Tibial nerve (tissue), 4 donors: ENCODE measurements at regions not wholly inside any gene's neighbourhood (a gene's known extent, or its start where the extent isn't known, plus 50 kb on each side); places are given as distances from the start of the nearest gene placed in this dataset.
A peak's percentile ranks its signal among the peaks of the same experiment; 100 is the strongest.
"Not testable (repeated sequence)": the region's sequence is repeated elsewhere in the genome, so short reads cannot be mapped to it uniquely, and the experiment has no call there.

Experiments
- DNase-seq, 2 donors: peaks; one replicate each; pipeline ENCODE4 v3.0.0-alpha.2; 2019; ENCODE audit warnings: low spot score in 2 of 2
- H3K27ac ChIP-seq, 4 donors: fragments of 200-600 bp; sonication (generic) in 3 of 4; one replicate each; pipeline ENCODE4 v1.5.1; 2017 to 2019; ENCODE audit warnings: mild to moderate bottlenecking in 1 of 4
- H3K27me3 ChIP-seq, 2 donors: fragments of 200-600 bp; sonication (generic) in 1 of 2; one replicate each; pipeline versions ENCODE4 v1.5.1 to v1.6.0; 2017 to 2019
- H3K36me3 ChIP-seq, 3 donors: fragments of 200-600 bp; sonication (generic); one replicate each; pipeline ENCODE4 v1.5.1; 2018 to 2019
- H3K4me1 ChIP-seq, 4 donors: fragments of 200-600 bp; sonication (generic) in 3 of 4; one replicate each; pipeline ENCODE4 v1.5.1; 2017 to 2019
- H3K4me3 ChIP-seq, 4 donors: fragments of 200-600 bp; sonication (generic) in 3 of 4; one replicate each; pipeline ENCODE4 v1.5.1; 2017 to 2019; ENCODE audit warnings: mild to moderate bottlenecking in 1 of 4, moderate library complexity in 1 of 4
- H3K9me3 ChIP-seq, 4 donors: fragments of 200-600 bp; sonication (generic) in 3 of 4; one replicate each; pipeline ENCODE4 v1.5.1; 2017 to 2019
- CTCF ChIP-seq, 5 experiments: fragments of 200-600 bp in 3 of 5; fragments of 450-650 bp in 2 of 5; sonication (generic) in 3 of 5; IDR thresholded peaks; one replicate each; pipeline ENCODE4 v1.5.1; 2016 to 2019; ENCODE audit warnings: antibody characterized with exemption in 5 of 5, mild to moderate bottlenecking in 3 of 5, moderate library complexity in 2 of 5
- EP300 ChIP-seq, 2 donors: sonication (generic); formaldehyde crosslinking; IDR thresholded peaks; one replicate each; pipeline ENCODE4 v1.6.1; 2017; ENCODE audit warnings: antibody characterized with exemption in 2 of 2, mild to moderate bottlenecking in 1 of 2
- POLR2A ChIP-seq, 2 donors: fragments of 450-650 bp; IDR thresholded peaks; one replicate each; pipeline ENCODE4 v1.6.1; 2017; ENCODE audit warnings: antibody characterized with exemption in 2 of 2, mild to moderate bottlenecking in 2 of 2, moderate library complexity in 2 of 2
- WGBS, 2 donors: methylation state at CpG; one replicate each; pipeline ENCODE4 v1.1.5; 2018; 5-methylcytosine and 5-hydroxymethylcytosine counted together

DNA sequence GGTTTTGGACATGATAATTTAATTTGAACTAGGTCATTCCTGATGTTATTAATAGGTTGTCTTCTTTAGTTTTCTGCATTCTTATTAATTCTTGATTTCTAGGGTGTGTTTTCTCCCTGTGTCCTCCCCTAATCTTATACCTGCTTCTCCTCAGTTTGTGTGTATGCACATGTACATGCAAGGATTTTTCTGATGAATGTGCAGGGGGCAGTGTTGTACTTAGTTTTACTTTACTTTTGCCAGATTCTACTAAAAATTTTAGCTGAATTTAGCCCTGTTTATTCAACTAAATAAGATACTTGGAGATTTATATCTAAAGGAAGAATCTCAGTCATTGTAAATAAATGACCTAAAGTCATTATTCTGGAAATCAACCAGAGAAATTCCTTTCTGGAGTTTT lies 144.8 kb downstream of the SEPTIN7 start:
- H3K4me3 ChIP-seq, H3K36me3 ChIP-seq, H3K4me1 ChIP-seq, DNase-seq, H3K27ac ChIP-seq, H3K27me3 ChIP-seq, H3K9me3 ChIP-seq: not testable (repeated sequence)

- not testable (repeated sequence) for H3K27ac ChIP-seq, H3K9me3 ChIP-seq, H3K4me3 ChIP-seq, H3K4me1 ChIP-seq, H3K36me3 ChIP-seq, DNase-seq, H3K27me3 ChIP-seq
- 82 to 92% methylated on average over 13 of the region's 13 CpGs for WGBS, 2 donors
Measured at GRCh38 chr7:35955735-35956134, 154.9 kb downstream of the SEPTIN7 start.

GRCh38 chr7:35956988-35957387 lies 156.1 kb downstream of the SEPTIN7 start:
- H3K36me3 ChIP-seq, H3K27me3 ChIP-seq, H3K4me1 ChIP-seq, H3K27ac ChIP-seq, H3K9me3 ChIP-seq, H3K4me3 ChIP-seq, DNase-seq: not testable (repeated sequence)
- 97 to 98% methylated on average over 3 of the region's 3 CpGs for WGBS, 2 donors

DNA sequence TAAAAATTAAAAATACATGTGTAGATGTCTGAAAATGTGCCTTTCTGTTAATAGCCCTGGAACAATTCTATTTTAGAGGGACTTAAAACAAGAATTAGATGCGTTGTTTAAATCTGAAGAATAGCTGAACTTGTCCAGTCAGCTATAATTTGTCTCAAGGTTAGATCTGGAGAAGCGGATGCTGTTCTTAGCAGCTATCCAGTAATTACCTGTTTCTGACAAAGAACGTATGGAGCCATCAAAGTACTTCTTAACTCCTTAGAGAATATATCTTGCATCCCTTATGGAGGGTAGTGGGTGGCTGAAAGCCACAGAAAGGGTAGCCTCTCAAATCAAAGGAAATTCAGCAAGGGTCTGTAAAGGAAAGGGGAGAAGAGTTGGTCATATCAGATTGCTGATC lies 160.4 kb downstream of the SEPTIN7 start:
- not testable (repeated sequence) for H3K4me1 ChIP-seq, H3K27me3 ChIP-seq, H3K9me3 ChIP-seq, H3K36me3 ChIP-seq, DNase-seq, H3K4me3 ChIP-seq, H3K27ac ChIP-seq
- 61 to 89% methylated on average over 3 of the region's 3 CpGs for WGBS, 2 donors

DNA sequence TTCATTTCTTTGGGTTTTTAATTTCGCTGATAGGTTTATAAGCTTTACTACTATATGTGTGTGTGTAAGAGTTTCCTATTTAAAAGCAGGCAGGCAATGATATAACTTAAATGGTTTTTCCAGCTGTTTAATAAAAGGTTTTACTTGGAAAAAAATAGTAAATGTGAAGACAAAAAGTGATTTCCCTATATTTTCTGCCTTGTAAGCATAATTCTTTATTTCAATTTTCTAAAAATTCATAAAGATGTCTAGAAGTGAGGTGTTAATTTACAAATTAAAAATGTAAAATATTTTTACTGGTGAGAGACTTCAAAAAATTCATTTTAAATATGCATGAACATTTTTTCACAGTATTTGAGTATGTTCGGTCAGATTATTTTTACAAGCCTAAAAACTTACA lies 161.8 kb downstream of the SEPTIN7 start:
- H3K36me3 ChIP-seq, H3K27me3 ChIP-seq, H3K4me1 ChIP-seq, H3K9me3 ChIP-seq, DNase-seq, H3K27ac ChIP-seq, H3K4me3 ChIP-seq: not testable (repeated sequence)
- 96 to 97% methylated on average over 2 of the region's 2 CpGs for WGBS, 2 donors

- WGBS, 2 donors: 63 to 69% methylated on average over 36 to 49 of the region's 59 CpGs
- DNase-seq: no peak
Measured at GRCh38 chr7:35967366-35968139, 166.7 kb downstream of the SEPTIN7 start.

DNA sequence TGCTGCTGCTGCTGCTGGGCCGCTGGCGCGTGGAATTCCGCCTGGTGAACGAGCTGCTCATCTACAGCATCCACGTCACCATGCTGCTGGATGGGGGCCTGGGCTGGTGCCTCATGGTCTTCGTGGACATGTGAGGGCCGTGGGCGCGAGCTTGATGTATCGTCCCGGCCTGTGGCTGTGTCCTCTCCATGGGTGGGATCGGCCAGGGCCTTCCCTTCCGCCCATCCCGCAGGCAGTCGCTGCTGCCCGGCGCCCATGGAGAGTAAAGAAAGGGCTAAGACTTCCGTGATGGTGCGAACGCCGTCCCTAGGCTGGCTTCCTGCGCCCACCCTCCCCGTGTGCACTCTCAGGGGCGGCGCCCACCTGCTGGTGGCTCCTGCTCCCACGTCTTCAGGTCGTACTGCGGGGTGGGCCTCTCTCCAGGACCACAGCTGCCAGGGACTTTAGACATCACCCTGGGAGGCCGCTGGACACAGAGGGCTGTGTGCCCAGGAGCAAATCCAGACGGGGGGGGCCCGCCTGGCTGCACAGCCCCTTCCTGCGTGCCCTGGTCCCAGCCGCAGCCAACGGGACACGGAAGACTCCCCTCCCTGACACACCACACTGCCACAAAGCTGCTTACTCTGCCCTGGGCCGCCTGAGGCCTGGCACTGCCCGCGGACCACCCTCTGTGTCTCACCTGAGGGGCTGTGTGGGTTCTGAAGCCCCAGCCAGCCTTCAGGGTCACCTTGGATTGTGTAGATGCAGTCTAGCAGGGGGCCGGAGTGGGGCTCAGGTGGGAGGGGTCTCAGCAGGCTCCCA lies 167.5 kb downstream of the SEPTIN7 start:
- DNase-seq: no peak

More at GRCh38 chr7:35967366-35968139, 166.7 kb downstream of the SEPTIN7 start:
- Histone ChIP-seq H3K27ac (no peak overlapping the region), H3K9me3 (no peaks in the 10 kb centered on the region), H3K4me1 (no peaks in the 10 kb centered on the region), H3K27me3 (peaks cover 0 to 29% of the 10 kb centered on the region in 2 donors), H3K36me3 (no peaks in the 10 kb centered on the region), H3K4me3 (peak overlapping the region in 1 of 4 donors; percentile 1)
- TF ChIP-seq POLR2A (IDR thresholded peaks at IDR 0.05): no peak
- no peak for TF ChIP-seq CTCF (IDR thresholded peaks at IDR 0.05)

More for the DNA sequence above, 167.5 kb downstream of the SEPTIN7 start:
- H3K27me3 ChIP-seq: peaks cover 0 to 29% of the 10 kb centered on the region in 2 donors
- no peaks in the 10 kb centered on the region for H3K36me3 ChIP-seq
- WGBS, 2 donors: 94 to 95% methylated on average over 38 to 39 of the region's 40 CpGs
- H3K4me3 ChIP-seq: no peak overlapping the region
- H3K9me3 ChIP-seq: no peaks in the 10 kb centered on the region
- H3K4me1 ChIP-seq: no peaks in the 10 kb centered on the region
- no peak overlapping the region for H3K27ac ChIP-seq
- TF ChIP-seq CTCF (IDR thresholded peaks at IDR 0.05): no peak
- TF ChIP-seq POLR2A (IDR thresholded peaks at IDR 0.05): no peak
- no peak for TF ChIP-seq EP300 (IDR thresholded peaks at IDR 0.05)
